NCI-H1436 (cell line): ENCODE measurements at regions not wholly inside any gene's neighbourhood (a gene's known extent, or its start where the extent isn't known, plus 50 kb on each side); places are given as distances from the start of the nearest gene placed in this dataset.

Experiments
- DNase-seq: peaks from one replicate; lab custom pipeline; 2025; lab: John Stamatoyannopoulos, UW

GRCh38 chr1:30048905-30049304 lies 674.5 kb downstream of the MATN1 start:
- DNase-seq: no peak

DNA sequence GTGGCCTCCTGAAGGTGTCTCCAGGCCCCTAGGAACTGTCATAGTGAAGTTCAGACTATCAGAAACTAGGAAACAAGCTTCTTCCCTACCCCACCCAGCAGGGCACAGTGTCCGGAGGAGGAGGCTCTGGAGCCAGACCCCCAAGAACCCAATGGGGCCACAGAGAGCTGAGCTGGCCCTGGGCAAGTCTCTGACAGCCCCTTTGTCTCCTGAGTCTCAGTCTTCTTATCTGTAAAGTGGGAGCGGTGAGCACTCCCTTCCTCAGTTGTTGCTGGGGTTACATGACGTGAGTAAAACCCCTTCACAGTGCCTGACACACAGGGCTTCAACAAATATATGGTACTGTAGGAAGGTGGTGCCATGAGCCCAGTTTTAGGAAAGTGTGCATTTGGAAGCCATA lies 675.8 kb downstream of the MATN1 start:
- DNase-seq: no peak

- DNase-seq: no peak
These were observed 676.6 kb downstream of the MATN1 start for GRCh38 chr1:30046751-30047150.

DNA sequence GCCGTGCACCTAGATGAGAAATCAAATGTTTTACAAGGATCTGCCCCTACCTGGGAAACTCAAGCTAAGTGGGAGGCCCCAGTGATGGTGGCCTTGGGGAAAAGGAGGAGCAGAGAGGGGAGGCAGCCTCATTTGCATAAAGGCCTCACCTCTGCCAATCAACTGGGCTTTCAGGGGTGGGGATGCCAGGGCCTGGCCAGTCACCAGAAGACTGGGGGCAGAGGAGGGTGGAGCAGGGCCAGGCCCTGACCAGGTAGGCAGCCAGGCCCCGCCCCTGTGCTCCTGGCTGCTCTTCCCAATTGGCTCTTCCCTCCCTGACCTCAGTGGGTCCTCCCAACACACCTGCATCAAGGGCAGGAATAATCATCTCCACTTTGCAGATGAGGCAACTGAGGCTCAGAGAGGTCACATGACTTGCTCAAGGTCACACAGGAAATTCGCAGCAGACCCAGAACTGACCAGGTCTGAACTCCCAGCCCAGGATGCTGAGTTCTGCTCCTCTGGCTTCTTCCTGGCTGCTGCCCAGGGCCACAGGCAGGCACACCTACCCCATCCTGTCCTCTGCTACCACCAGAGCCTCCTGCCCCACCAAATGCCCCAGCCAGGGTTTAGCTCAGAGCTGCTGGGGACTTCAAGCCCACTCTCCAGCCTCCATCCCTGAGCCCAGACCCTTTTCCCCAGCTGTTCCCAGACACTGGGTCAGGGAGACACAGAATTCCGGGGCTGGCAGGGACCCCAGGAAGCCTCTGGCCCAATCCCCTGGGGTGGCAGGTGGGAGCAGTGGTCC lies 677.9 kb downstream of the MATN1 start:
- DNase-seq: no peak

GRCh38 chr1:30044656-30045144 lies 678.7 kb downstream of the MATN1 start:
- DNase-seq: no peak

GRCh38 chr1:30043731-30044408 lies 679.5 kb downstream of the MATN1 start:
- DNase-seq: no peak

- DNase-seq: no peak
These were observed 680.1 kb downstream of the MATN1 start for GRCh38 chr1:30043256-30043655.

DNA sequence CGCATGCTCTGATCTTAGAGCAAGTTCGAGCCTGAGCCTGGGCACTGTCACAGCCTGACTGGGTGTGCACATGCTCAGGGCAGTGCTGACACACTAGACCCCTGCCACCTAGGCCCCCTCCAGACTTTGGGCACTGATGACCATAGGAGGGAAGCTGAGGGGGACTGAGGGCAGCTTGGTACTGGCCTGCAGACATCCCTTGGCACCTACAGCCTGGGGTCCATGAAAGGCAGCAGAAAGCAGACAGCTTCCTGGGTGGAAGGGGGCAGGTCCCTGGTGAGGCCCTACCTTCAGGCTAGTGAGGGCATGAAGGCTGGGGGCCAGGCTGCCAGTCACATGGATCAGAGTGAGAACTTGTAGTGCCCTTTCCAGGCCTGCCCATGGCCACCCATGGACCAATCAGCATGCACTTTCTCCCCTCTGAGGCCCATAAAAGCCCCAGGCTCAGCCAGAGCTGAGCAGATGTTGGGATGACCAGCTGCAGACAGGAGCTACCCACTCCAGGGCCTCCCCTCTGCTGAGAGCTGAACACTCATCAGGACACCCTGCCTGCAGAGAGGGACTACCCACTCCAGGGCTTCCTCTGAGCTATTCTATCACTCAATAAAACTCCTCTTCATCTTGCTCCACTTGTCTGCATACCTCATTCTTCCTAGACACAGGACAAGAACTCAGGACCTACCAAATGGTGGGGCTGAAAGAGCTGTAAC lies 680.8 kb downstream of the MATN1 start:
- DNase-seq: no peak

DNA sequence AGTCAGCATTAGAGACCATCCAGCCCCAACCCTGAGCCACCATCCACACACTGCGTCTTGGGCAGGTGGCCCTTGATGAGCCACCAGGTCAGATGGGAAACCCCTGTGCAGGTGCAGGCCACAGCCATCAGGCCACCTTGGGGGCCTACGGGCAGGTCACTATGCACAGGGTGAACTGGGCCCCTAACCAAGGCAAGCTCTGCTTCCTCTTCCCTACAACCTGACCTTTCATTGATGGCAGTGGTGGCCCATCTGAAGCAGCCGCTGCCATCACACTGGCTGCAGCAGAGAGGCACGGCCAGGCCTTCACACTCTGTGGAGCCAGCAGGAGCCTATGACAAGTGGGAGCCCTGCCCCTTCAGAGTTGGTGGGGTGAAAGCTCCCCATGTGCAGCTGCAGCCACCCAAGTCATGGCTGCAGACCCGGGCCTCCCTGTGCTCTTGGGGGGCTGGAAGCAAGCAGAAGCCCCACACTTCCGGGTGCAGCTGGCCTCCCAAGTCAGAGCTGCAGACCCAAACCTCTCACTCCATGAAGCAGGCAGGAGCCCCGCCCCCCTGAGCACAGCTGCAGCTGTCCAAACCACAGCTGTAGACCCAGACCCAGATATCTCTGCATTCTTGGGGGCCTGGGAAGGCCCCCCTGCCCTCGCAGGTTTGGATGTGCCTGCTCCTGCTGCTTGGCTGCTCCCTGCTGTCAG lies 681.5 kb downstream of the MATN1 start:
- DNase-seq: no peak

DNA sequence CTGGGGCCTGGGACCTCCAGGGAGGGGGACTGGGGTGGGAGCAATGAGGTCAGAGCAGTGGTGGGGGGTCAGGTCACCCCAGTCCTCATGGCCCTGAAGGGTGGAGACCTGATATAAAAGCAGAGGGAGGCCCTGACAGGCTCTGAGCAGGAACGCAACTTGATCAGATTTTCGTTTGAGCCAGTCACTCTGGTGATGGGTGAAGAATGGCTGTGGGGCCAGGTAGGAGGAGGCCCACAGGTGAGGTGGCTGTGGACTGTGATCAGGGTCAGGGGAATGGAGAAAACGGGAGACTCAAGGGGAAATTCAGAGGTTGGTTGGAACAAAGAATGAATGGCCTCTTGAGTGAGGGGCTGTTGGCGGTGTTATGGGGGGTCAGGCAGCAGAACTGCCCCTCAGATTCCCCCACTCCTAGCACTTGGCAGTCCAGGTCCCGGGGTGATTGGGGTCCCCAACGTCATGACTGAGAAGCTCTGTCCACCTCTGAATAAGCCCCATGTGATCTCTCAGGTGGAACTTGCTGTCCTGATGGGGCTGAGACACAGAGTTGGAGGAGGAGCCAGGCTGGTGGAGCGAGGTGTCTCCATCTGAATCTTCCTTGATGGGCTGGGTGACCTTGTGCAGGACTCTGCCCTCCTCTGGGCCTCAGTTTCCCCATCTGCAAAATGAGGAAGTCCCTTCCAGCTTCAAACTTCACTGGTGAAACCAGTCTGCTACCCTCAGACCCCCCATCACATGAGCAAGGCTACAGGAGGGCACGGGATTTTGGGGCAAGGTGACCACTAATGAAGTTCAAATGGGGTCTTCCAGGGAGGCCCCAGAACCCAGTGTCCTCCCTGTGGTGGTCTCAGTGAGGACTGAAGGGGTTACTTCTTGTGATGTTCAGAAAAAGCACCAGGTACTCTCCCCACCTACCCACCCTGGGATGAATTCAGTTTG lies 683.0 kb downstream of the MATN1 start:
- DNase-seq: no peak

- no peak for DNase-seq
These were observed 683.9 kb downstream of the MATN1 start for GRCh38 chr1:30039354-30040080.

GRCh38 chr1:30038134-30039025 lies 685.0 kb downstream of the MATN1 start:
- no peak for DNase-seq

- no peak for DNase-seq
These were observed 685.9 kb downstream of the MATN1 start for GRCh38 chr1:30037251-30038118.

GRCh38 chr1:30036666-30037065 lies 686.7 kb downstream of the MATN1 start:
- no peak for DNase-seq

- DNase-seq: no peak
These were observed 687.2 kb downstream of the MATN1 start for GRCh38 chr1:30036229-30036547.

- no peak for DNase-seq
These were observed 687.7 kb downstream of the MATN1 start for GRCh38 chr1:30035522-30036228.

GRCh38 chr1:30034627-30035521 lies 688.5 kb downstream of the MATN1 start:
- no peak for DNase-seq
